ENCODE measurements at regions not wholly inside any gene's neighbourhood (a gene's known extent, or its start where the extent isn't known, plus 50 kb on each side); places are given as distances from the start of the nearest gene placed in this dataset.

GRCh38 chrY:19056138-19056469, 282.6 kb upstream of the HSFY2 start:
- no peak for DNase-seq

GRCh38 chrY:19055232-19056137, 281.9 kb upstream of the HSFY2 start:
- DNase-seq = no peak

GRCh38 chrY:19053806-19054205, 280.3 kb upstream of the HSFY2 start:
- no peak for DNase-seq

GRCh38 chrY:19051021-19051420, 277.5 kb upstream of the HSFY2 start:
- DNase-seq = no peak

- peak in 2 of 58 donors; percentile 0 for DNase-seq
Observed at GRCh38 chrY:19042984-19043442, 269.5 kb upstream of the HSFY2 start.

GRCh38 chrY:19042306-19042958, 268.9 kb upstream of the HSFY2 start:
- DNase-seq = no peak

GRCh38 chrY:19026631-19027030, 253.1 kb upstream of the HSFY2 start:
- DNase-seq = no peak

GRCh38 chrY:19023934-19024333, 250.4 kb upstream of the HSFY2 start:
- DNase-seq = peak in 1 of 58 donors; percentile 3

- DNase-seq = no peak
Observed at GRCh38 chrY:19020193-19020592, 246.7 kb upstream of the HSFY2 start.

- DNase-seq = no peak
Observed at GRCh38 chrY:19016990-19017389, 243.5 kb upstream of the HSFY2 start.

- peak in 1 of 58 donors; percentile 0 for DNase-seq
Observed at GRCh38 chrY:19015854-19016253, 242.3 kb upstream of the HSFY2 start.

GRCh38 chrY:19015213-19015612, 241.7 kb upstream of the HSFY2 start:
- DNase-seq = no peak

GRCh38 chrY:19012985-19013384, 239.4 kb upstream of the HSFY2 start:
- no peak for DNase-seq

GRCh38 chrY:19011605-19012090, 238.1 kb upstream of the HSFY2 start:
- no peak for DNase-seq

- no peak for DNase-seq
Observed at GRCh38 chrY:19006234-19006633, 232.7 kb upstream of the HSFY2 start.

- DNase-seq = no peak
Observed at GRCh38 chrY:19005579-19005978, 232.0 kb upstream of the HSFY2 start.

- DNase-seq = peak in 10 of 58 donors; percentile 0 to 7 (median 0)
Observed at GRCh38 chrY:18997635-18998240, 224.2 kb upstream of the HSFY2 start.

GRCh38 chrY:18993480-18993879, 219.9 kb upstream of the HSFY2 start:
- DNase-seq = no peak

GRCh38 chrY:18992684-18993083, 219.1 kb upstream of the HSFY2 start:
- DNase-seq = peak in 2 of 58 donors; percentile 0

- DNase-seq = no peak
Observed at GRCh38 chrY:18989356-18989755, 215.8 kb upstream of the HSFY2 start.

- no peak for DNase-seq
Observed at GRCh38 chrY:18966001-18966400, 192.5 kb upstream of the HSFY2 start.

GRCh38 chrY:18958846-18959245, 185.3 kb upstream of the HSFY2 start:
- DNase-seq = no peak

Data from anterior cingulate cortex (tissue), 58 donors.